B cell (primary cell): ENCODE measurements at regions not wholly inside any gene's neighbourhood (a gene's known extent, or its start where the extent isn't known, plus 50 kb on each side); places are given as distances from the start of the nearest gene placed in this dataset.

Experiments
- EZH2 ChIP-seq: IDR thresholded peaks from 2 replicates; pipeline ENCODE4 v1.6.1; 2012; ENCODE audit warnings: borderline replicate concordance, low read depth, mild to moderate bottlenecking, moderate library complexity, low read length; ENCODE audit not compliant: insufficient read depth, poor library complexity, severe bottlenecking
- TF ChIP-seq, protein P1 (sequence below): fragments of 200-600 bp; IDR thresholded peaks from one replicate; pipeline ENCODE4 v1.8.0; 2022; ENCODE audit warnings: antibody characterized with exemption, mild to moderate bottlenecking

DNA sequence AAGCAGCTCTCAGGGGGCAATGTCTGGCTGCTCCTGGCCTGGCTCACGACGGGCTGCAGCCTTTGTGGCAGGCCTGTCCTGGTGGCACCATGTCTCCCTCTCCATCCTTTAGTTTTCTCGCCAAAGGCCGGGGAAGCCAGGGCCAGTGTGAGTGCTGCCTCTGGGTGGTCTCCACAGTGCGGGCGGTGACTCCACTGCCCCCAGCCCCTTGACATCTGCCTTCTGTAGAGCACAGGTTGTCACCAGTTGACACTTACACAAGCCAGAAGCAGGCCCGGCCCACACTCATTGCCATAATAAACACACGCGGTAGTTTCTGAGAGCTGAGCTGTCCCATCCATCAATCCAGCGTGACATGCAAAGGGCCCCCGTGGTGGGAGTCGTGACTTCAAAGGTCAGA, 219.5 kb downstream of the TFAP2C start:
- TF ChIP-seq, protein P1, sequence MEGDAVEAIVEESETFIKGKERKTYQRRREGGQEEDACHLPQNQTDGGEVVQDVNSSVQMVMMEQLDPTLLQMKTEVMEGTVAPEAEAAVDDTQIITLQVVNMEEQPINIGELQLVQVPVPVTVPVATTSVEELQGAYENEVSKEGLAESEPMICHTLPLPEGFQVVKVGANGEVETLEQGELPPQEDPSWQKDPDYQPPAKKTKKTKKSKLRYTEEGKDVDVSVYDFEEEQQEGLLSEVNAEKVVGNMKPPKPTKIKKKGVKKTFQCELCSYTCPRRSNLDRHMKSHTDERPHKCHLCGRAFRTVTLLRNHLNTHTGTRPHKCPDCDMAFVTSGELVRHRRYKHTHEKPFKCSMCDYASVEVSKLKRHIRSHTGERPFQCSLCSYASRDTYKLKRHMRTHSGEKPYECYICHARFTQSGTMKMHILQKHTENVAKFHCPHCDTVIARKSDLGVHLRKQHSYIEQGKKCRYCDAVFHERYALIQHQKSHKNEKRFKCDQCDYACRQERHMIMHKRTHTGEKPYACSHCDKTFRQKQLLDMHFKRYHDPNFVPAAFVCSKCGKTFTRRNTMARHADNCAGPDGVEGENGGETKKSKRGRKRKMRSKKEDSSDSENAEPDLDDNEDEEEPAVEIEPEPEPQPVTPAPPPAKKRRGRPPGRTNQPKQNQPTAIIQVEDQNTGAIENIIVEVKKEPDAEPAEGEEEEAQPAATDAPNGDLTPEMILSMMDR = no peak
- TF ChIP-seq EZH2 = no peak
